MG63 (cell line): ENCODE measurements at regions not wholly inside any gene's neighbourhood (a gene's known extent, or its start where the extent isn't known, plus 50 kb on each side); places are given as distances from the start of the nearest gene placed in this dataset.
"Not testable (repeated sequence)": the region's sequence is repeated elsewhere in the genome, so short reads cannot be mapped to it uniquely, and the experiment has no call there.

Source experiments
- DNase-seq: peaks from one replicate; pipeline ENCODE4 v3.0.0-alpha.2; 2020
- H3K27me3 ChIP-seq: fragments of 250-450 bp; sonication (Bioruptor Pico); 2 replicates; pipeline ENCODE4 v1.5.1; 2020; ENCODE audit warnings: mild to moderate bottlenecking, moderate library complexity
- H3K36me3 ChIP-seq: fragments of 250-450 bp; sonication (Bioruptor Pico); 2 replicates; pipeline ENCODE4 v1.5.1; 2020; ENCODE audit warnings: mild to moderate bottlenecking, moderate library complexity
- H3K4me3 ChIP-seq: fragments of 250-450 bp; sonication (Bioruptor Pico); 2 replicates; pipeline ENCODE4 v1.5.1; 2020; ENCODE audit warnings: mild to moderate bottlenecking, moderate library complexity
- H3K9me3 ChIP-seq: fragments of 250-450 bp; sonication (Bioruptor Pico); 2 replicates; pipeline ENCODE4 v1.5.1; 2020; ENCODE audit warnings: mild to moderate bottlenecking, moderate library complexity

DNA sequence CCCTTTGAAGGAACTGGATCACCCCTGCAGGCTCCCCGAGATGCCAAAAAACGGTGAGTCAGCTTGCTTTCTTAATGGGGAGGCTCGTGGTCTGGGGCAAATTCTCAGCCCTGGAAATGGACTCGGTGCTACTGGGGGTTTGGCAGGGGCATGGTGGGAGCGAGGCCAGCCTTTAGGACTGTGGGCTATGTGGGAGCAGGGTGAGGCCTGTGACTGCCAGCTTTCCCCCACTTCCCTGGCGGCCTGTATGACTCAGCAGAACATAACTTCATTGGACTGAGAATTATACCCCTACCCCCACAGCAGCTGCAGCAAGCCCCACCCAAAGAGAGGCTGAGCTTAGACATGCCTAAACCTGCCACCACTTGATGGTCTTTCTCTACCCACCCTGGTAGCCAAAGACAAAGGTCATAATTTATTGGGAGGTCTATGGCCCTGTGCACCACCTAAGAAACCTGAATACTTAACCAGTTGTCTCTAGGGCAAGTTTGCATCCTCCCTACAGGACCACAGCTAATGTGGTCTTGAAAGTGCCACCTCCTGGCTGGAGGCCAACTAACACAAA lies 325.3 kb downstream of the TLE1 start:
- Histone ChIP-seq H3K36me3 (no peaks in the 10 kb centered on the region), H3K9me3 (no peaks in the 10 kb centered on the region), H3K4me3 (no peak overlapping the region), H3K27me3 (no peaks in the 10 kb centered on the region)
- peak; percentile 54 for DNase-seq

DNA sequence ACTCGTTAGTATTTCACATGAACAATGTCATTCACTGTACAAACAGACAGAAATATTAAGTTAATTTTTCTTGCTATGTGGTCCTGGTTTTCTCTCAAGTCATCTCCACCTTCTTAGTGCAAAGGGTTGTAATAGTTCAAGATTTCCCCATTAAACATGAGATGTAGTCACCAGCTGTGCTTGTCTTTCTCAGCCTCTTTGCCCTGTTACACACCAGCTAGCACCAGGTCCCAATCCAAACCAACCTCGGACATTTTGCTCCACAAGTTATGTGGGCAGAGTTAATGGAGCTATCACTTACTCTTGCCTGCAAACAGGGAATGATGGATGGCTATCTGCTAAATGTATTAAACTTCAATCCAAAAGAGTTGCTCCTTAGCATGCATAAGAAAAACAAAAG lies 328.1 kb downstream of the TLE1 start:
- Histone ChIP-seq H3K36me3 (no peaks in the 10 kb centered on the region), H3K4me3 (no peak overlapping the region), H3K9me3 (no peaks in the 10 kb centered on the region), H3K27me3 (no peaks in the 10 kb centered on the region)
- DNase-seq, result no peak

DNA sequence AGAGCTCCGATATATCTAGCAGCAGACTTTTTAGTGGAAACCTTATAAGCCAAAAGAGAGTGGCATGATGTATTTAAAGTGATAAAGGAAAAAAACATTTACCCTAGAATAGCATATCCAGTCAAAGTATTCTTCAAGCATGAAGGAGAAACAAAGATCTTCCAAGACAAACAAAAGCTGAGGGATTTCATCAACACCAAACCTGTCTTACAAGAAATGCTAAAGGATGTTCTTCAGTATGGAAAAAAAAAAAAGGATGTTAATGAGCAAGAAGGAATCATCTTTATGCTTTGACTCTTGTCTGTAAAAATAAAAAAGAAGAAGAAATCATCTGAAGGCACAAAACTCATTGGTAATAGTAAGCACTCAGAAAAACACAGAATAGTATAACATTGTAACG lies 338.2 kb downstream of the TLE1 start:
- Histone ChIP-seq H3K36me3 (no peaks in the 10 kb centered on the region), H3K27me3 (no peaks in the 10 kb centered on the region), H3K4me3 (no peak overlapping the region), H3K9me3 (no peaks in the 10 kb centered on the region)
- DNase-seq, result no peak

DNA sequence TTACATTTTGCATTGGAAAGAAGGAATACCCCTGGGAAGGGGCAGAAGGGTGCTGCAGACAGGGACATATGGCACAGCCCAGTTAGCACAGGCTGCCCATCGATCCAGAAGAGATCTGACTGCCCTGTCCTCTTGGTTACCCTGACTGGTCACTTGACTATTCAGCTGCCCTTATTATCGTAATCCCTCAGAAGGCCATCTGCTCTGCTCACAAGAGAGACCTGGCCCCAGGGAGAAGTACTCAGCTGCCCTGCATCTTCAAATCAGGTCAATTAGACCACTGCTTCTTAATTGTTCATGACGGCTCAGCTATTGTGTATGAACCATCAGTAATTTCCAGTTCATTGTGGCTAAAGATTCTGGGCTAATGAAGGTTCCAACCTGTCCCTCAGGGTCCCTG lies 345.0 kb downstream of the TLE1 start:
- Histone ChIP-seq H3K36me3 (no peaks in the 10 kb centered on the region), H3K9me3 (no peaks in the 10 kb centered on the region), H3K27me3 (no peaks in the 10 kb centered on the region), H3K4me3 (no peak overlapping the region)
- DNase-seq, result no peak

DNA sequence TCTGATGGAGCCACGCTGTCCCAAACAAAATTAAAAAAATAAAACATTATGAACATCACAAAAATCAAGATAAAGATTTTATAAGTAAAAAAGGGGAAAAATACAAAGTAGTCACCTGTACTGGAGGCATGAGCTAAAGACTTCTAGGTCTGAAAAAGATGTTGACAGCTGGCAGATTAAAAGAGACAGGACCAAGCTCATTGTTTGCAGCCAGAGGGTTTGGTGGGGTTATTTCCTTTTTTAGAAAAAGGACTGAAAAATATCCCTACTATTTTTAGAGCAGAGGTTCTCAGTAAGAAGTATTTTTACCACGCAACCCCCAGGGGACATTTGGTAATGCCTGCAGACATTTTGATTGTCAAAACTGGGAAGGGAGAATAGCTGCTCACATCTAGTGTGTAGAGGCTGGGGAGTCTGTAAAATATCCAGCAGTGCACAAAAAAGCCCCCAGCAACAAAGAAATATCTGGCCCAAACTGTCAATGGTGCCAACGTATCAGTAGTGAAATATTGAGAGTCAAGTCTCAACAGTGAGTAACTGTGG lies 353.4 kb downstream of the TLE1 start:
- Histone ChIP-seq H3K36me3 (no peaks in the 10 kb centered on the region), H3K27me3 (no peaks in the 10 kb centered on the region), H3K4me3 (no peak overlapping the region), H3K9me3 (no peaks in the 10 kb centered on the region)
- DNase-seq, result no peak

DNA sequence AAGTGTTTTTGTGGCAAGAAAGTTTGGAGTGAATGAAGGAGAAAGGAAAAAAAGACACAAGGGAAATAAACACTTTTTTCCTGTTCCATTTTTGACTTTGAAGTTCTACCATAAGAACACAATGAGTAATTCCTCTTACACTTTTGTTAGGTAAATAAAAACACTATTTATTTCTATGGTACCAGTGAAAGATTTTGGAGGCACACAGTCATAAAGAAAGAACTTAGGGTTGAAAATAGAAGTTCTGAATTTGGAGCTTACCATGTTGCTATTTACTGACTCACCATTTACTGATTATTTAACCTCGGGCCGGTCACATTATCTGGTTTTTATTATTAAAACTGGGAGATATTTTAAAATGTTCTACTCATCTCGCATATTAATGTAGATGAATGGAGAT lies 367.8 kb downstream of the TLE1 start:
- Histone ChIP-seq H3K4me3 (no peak overlapping the region), H3K9me3 (no peaks in the 10 kb centered on the region), H3K27me3 (no peaks in the 10 kb centered on the region), H3K36me3 (no peaks in the 10 kb centered on the region)
- no peak for DNase-seq

DNA sequence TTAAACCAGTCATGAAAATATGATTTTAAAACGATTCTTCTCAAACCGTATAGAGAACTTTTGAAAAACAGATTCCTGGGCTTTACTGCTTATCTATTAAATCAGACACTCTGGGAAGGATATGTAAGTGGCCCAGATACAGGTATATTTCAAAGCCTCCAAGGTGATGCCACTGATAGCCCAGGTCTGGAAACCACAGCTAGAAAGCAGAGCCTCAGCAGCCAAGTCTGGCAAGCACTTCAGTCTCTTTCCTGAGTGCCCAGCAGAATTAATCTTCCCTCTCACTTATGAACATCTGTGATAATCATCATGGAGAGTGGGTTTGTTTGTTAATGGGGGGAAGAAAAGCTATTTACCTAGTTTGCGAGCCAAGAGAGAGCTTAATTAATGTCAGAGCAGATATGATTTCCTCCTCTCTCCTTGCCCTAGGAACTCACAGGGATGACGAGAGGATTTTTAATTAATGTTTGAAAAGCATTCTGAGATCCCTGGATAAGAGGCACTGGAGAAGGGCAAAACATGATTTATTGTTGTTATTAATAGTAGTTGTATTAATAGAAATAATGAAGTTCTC lies 368.4 kb downstream of the TLE1 start:
- no peak for DNase-seq
- Histone ChIP-seq H3K9me3 (no peaks in the 10 kb centered on the region), H3K36me3 (no peaks in the 10 kb centered on the region), H3K4me3 (no peak overlapping the region), H3K27me3 (no peaks in the 10 kb centered on the region)

DNA sequence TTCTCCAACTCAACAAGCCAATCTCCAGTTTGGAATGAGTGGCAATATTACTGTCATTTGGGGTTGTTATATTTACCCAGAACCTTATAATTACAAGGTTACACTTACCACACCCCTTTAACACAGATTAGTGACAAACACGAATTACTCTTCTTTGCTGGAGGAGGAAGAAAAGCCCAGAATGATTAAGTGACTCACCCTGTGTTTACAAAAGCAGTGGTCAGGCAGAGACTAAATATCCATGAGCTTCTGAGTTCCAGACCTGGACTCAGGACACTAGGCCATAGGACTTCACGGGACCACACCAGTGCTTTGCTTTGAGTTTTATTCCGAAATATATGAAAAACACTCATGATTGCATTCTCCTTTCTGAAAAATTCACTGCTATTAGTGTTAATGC lies 370.8 kb downstream of the TLE1 start:
- Histone ChIP-seq H3K36me3 (no peaks in the 10 kb centered on the region), H3K27me3 (no peaks in the 10 kb centered on the region)
- DNase-seq, result peak; percentile 3

DNA sequence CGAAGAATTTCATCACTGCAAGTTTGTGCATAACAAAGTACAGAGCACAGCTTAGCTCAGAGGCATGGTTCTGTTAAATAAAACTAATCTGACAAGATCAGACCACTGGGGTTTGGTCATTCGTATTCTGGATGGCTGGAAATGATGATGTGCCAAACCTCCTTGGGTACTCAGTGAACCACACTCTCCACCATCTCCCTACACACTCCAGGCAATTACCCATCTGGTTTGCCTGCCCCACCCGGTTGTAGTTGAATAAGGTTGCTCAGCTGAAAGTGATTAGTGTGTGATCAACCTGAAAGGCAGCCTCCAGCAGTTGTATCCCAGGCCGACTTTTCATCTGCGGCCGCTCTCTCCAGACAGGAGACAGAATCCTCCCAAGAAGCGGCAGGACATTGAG lies 371.4 kb downstream of the TLE1 start:
- H3K36me3 ChIP-seq, result no peaks in the 10 kb centered on the region
- H3K27me3 ChIP-seq, result no peaks in the 10 kb centered on the region
- DNase-seq, result no peak
- H3K9me3 ChIP-seq, result no peaks in the 10 kb centered on the region
- H3K4me3 ChIP-seq, result no peak overlapping the region

More for the DNA sequence above, 370.8 kb downstream of the TLE1 start:
- Histone ChIP-seq H3K9me3 (no peaks in the 10 kb centered on the region), H3K4me3 (no peak overlapping the region)

DNA sequence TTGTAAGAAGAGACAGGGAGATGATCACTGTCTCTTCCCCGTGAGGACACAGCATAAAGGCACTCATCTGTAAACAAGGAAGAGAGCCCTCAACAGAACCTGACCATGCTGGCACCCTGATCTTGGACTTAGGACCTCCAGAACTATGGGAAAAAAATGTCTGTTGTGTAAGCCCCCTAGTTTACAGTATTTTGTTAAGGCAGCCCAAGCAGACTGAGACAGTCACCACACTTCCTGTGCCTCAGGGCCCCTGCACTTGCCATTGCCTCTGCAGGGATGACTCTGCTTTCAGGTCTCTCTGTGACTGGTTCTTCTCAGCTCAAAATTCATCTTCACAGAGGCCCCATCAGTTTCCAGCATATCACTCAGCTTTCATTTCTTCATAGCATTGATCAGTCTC lies 372.1 kb downstream of the TLE1 start:
- Histone ChIP-seq H3K27me3 (no peaks in the 10 kb centered on the region), H3K4me3 (no peak overlapping the region), H3K9me3 (no peaks in the 10 kb centered on the region), H3K36me3 (no peaks in the 10 kb centered on the region)
- DNase-seq, result no peak

DNA sequence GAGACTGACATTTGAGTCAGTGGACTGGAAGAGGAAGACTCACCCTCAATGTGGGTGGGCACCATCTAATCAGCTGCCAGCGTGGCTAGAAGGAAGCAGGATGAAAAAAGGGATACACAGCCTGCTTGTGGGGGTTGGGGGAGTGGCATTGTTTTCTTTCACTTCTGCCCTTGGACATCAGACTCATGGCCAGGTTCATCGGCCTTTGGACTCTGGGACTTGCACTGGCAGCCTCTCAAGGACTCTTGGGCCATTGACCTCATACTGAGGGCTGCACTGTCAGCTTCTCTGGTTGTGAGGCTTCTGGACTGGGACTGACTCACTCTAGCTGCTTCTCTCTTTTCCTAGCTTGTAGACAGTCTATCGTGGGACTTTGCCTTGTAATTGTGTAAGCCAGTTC lies 374.9 kb downstream of the TLE1 start:
- no peak for DNase-seq
- Histone ChIP-seq H3K36me3 (no peaks in the 10 kb centered on the region), H3K4me3 (no peak overlapping the region), H3K27me3 (no peaks in the 10 kb centered on the region), H3K9me3 (no peaks in the 10 kb centered on the region)

DNA sequence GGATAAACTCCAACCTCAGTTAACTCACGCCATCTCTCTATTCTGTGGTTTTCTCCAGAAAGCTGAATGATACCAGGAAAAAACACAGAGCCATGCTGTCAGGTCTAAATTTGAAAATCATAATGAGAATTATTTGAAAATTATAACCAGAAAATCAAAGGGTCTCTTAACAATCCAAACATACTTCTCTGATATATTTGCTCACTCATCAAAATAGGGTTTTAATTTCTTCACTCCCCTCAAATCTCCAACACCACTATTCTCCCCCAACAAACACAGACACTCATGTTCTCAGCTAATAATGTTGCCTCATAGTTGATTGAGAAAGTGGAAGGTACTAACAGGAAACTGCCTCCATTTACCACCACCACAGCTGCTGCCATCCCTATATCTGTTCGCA lies 375.5 kb downstream of the TLE1 start:
- no peak overlapping the region for H3K4me3 ChIP-seq
- no peaks in the 10 kb centered on the region for H3K27me3 ChIP-seq
- no peaks in the 10 kb centered on the region for H3K9me3 ChIP-seq
- no peak for DNase-seq
- H3K36me3 ChIP-seq, result no peaks in the 10 kb centered on the region

DNA sequence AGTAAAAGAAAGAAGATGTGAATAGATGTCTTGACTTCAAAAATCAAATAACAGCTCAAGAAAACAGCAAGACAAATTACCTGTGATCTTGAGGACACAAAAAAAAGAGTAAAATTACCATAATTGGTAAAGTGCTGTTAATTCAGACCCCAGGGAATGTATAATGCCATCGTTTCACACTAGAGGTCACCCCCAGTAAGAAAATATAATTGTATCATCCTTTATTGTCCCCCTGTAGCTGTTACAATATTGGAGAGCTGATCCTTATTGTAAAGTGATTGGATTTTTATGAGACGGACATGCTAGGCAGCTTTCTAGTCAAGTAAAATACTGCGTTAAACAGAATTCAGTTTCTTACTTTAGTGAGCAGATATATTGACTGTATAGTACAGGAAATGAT lies 377.0 kb downstream of the TLE1 start:
- Histone ChIP-seq H3K27me3 (no peaks in the 10 kb centered on the region), H3K36me3 (no peaks in the 10 kb centered on the region), H3K4me3 (no peak overlapping the region), H3K9me3 (no peaks in the 10 kb centered on the region)
- no peak for DNase-seq

DNA sequence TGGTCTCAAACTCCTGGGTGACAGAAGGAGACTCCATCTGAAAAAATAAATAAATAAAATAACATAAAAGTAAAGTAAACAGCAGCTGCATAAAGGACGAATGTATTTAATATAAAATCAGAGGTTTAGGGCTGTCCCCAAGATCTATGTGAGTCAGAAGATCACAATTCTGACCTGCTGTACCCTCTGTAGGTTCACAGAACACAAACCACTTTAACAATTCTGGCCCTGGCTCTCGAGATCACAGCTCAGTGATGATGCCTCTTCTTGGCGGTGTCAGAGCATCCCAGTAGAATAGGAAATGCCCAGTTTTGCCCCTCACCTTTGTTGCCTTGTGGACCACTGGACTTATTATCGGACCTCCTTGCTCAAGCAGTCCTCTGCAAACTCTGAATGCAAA lies 380.9 kb downstream of the TLE1 start:
- no peak for DNase-seq
- no peaks in the 10 kb centered on the region for H3K9me3 ChIP-seq
- H3K4me3 ChIP-seq, result no peak overlapping the region
- no peaks in the 10 kb centered on the region for H3K27me3 ChIP-seq
- no peaks in the 10 kb centered on the region for H3K36me3 ChIP-seq

DNA sequence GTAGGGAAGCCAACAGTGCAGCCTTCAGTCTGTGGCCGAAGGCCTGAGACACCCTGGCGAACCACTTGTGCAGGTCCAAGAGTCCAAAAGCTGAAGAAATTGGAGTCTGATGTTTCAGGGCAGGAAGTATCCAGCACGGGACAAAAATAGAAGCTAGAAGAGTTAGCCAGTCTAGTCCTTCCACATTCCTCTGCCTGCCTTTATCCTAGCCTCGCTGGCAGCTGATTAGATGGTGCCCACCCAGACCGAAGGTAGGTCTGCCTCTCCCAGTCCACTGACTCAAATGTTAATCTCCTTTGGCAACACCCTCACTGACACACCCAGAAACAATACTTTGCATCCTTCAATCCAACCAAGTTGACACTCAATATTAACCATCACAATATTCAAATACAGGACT lies 381.6 kb downstream of the TLE1 start:
- not testable (repeated sequence) for H3K27me3 ChIP-seq, H3K9me3 ChIP-seq, H3K4me3 ChIP-seq, DNase-seq, H3K36me3 ChIP-seq

DNA sequence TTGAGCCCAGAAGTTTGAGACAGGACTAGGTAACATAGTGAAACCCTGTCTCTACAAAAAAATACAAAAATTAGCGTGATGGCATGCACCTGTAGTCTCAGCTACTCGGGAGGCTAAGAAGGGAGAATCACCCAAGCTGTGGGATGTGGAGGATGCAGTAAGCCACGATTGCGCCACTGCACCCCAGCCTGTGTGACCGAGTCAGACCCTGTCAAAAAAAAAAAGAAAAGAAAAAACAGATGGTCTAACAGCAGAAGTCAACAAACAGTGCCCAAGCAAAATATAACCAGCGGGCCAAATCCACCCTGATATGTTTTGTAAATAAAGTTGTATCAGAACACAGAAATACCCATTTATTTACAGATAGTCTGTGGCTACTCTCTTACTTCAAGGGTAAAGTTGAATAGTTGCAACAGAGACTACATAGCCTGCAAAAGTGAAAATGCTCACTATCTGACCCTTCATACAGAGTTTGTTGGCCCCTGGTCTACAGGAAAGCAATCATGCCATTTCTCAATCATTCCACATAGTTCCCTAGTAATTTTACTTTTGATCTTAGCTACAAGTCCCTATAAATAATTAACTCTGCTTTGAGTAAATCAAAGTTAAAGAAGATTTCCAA lies 383.7 kb downstream of the TLE1 start:
- DNase-seq, result no peak
- Histone ChIP-seq H3K9me3 (no peaks in the 10 kb centered on the region), H3K27me3 (no peaks in the 10 kb centered on the region), H3K36me3 (no peaks in the 10 kb centered on the region), H3K4me3 (no peak overlapping the region)

DNA sequence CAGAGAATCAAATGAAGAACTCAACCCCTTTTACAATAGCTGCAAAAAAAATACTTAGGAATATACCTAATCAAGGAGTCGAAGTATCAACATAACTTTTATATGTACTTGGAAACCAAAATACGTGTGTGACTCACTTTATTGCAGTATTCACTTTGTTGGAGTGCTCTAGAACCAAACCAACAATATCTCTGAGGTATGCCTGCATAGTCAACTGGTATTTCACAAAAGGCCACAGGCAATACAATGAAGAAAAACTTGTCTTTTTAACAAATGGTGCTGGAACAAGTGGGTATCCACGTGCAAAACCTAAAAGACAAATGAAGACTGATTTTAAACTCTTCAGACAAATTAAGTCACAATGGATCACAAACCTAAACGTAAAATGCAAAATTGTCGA lies 385.7 kb downstream of the TLE1 start:
- Histone ChIP-seq H3K36me3 (no peaks in the 10 kb centered on the region), H3K27me3 (no peaks in the 10 kb centered on the region), H3K4me3 (no peak overlapping the region), H3K9me3 (no peaks in the 10 kb centered on the region)
- no peak for DNase-seq

DNA sequence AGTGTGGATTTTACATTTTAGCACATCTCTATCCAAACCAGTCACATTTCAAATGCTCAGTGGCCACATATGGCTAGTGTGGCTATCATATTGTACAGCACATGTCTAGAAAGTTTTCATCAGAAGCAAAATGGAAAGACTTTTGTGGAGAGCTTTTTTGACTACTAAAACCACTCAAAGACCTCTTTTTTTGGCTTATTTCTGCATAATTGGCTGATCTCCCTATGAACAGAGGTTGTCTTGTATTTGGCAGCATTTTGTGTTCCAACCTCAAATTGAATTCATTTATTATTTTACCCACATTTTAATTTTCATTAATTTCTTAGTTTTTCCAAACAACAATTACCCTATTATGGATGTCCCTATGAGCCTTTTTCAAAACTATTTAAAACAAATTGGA lies 395.7 kb downstream of the TLE1 start:
- H3K4me3 ChIP-seq, result no peak overlapping the region
- no peak for DNase-seq
- no peaks in the 10 kb centered on the region for H3K27me3 ChIP-seq
- no peaks in the 10 kb centered on the region for H3K9me3 ChIP-seq
- no peaks in the 10 kb centered on the region for H3K36me3 ChIP-seq
